Uterus (tissue), 2 donors: ENCODE measurements at regions not wholly inside any gene's neighbourhood (a gene's known extent, or its start where the extent isn't known, plus 50 kb on each side); places are given as distances from the start of the nearest gene placed in this dataset.

Experiments
- CTCF ChIP-seq, 4 experiments: fragments of 200-600 bp in 2 of 4; fragments of 450-650 bp in 2 of 4; sonication (generic) in 2 of 4; IDR thresholded peaks; one replicate each; pipeline ENCODE4 v1.5.1; 2016 to 2019; ENCODE audit warnings: antibody characterized with exemption in 4 of 4, mild to moderate bottlenecking in 2 of 4, moderate library complexity in 1 of 4
- POLR2A ChIP-seq, 2 donors: fragments of 450-650 bp; IDR thresholded peaks; one replicate each; pipeline ENCODE4 v1.6.1; 2016; ENCODE audit warnings: antibody characterized with exemption in 2 of 2, mild to moderate bottlenecking in 1 of 2, moderate library complexity in 1 of 2

GRCh38 chrX:69218407-69218997 is 53.2 kb upstream of the PJA1 start:
- TF ChIP-seq CTCF (IDR thresholded peaks at IDR 0.05), result no peak
- no peak for TF ChIP-seq POLR2A (IDR thresholded peaks at IDR 0.05)
